Upper lobe of right lung (tissue), 1 donor: ENCODE measurements at regions not wholly inside any gene's neighbourhood (a gene's known extent, or its start where the extent isn't known, plus 50 kb on each side); places are given as distances from the start of the nearest gene placed in this dataset.

Experiments
- ATAC-seq: fragments of 200-7000 bp; cut with Tn5 transposase; one replicate; pipeline ENCODE4 v1.9.1; 2020; ENCODE audit warnings: mild to moderate bottlenecking, moderate library complexity
- DNase-seq: peaks from one replicate; pipeline ENCODE4 v3.0.0-alpha.2; 2020
- H3K27ac ChIP-seq: fragments of 200-600 bp; one replicate; pipeline ENCODE4 v1.8.0; 2022
- H3K27me3 ChIP-seq: fragments of 200-600 bp; one replicate; pipeline ENCODE4 v1.8.0; 2022; ENCODE audit warnings: mild to moderate bottlenecking
- H3K36me3 ChIP-seq: fragments of 200-600 bp; one replicate; pipeline ENCODE4 v1.8.0; 2022
- H3K4me1 ChIP-seq: fragments of 200-600 bp; one replicate; pipeline ENCODE4 v1.8.0; 2022
- H3K4me3 ChIP-seq: fragments of 200-600 bp; one replicate; pipeline ENCODE4 v1.8.0; 2022; ENCODE audit warnings: mild to moderate bottlenecking
- H3K9me3 ChIP-seq: fragments of 200-600 bp; one replicate; pipeline ENCODE4 v1.8.0; 2022
- intact Hi-C: fragments of 100-400 bp; cut with DNase I; formaldehyde crosslinking; loops from one replicate; pipeline ENCODE4 v1.11.0; 2022
- TF ChIP-seq, protein P1 (sequence below): fragments of 200-600 bp; IDR thresholded peaks from one replicate; pipeline ENCODE4 v1.8.0; 2022; ENCODE audit warnings: antibody characterized with exemption
- donor health status: DM: no; HTN: yes; CAD: no; lungs with severe emphysema.

- TF ChIP-seq, protein P1, sequence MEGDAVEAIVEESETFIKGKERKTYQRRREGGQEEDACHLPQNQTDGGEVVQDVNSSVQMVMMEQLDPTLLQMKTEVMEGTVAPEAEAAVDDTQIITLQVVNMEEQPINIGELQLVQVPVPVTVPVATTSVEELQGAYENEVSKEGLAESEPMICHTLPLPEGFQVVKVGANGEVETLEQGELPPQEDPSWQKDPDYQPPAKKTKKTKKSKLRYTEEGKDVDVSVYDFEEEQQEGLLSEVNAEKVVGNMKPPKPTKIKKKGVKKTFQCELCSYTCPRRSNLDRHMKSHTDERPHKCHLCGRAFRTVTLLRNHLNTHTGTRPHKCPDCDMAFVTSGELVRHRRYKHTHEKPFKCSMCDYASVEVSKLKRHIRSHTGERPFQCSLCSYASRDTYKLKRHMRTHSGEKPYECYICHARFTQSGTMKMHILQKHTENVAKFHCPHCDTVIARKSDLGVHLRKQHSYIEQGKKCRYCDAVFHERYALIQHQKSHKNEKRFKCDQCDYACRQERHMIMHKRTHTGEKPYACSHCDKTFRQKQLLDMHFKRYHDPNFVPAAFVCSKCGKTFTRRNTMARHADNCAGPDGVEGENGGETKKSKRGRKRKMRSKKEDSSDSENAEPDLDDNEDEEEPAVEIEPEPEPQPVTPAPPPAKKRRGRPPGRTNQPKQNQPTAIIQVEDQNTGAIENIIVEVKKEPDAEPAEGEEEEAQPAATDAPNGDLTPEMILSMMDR = no peak
- intact Hi-C loops = no loop called here
- Histone ChIP-seq H3K36me3 (no peaks in the 10 kb centered on the region), H3K27ac (no peak overlapping the region), H3K4me1 (no peaks in the 10 kb centered on the region), H3K4me3 (no peak overlapping the region), H3K27me3 (no peaks in the 10 kb centered on the region), H3K9me3 (no peaks in the 10 kb centered on the region)
- no peak for DNase-seq
- ATAC-seq = no peak
Observed at GRCh38 chr10:35762311-35763030, 120.4 kb upstream of the FZD8 start.

GRCh38 chr10:35758076-35758475, 116.0 kb upstream of the FZD8 start:
- intact Hi-C loops = no loop called here
- H3K4me1 ChIP-seq = no peaks in the 10 kb centered on the region
- ATAC-seq = no peak
- no peak overlapping the region for H3K27ac ChIP-seq
- H3K9me3 ChIP-seq = no peaks in the 10 kb centered on the region
- H3K27me3 ChIP-seq = no peaks in the 10 kb centered on the region
- TF ChIP-seq, protein P1 = no peak
- H3K36me3 ChIP-seq = no peaks in the 10 kb centered on the region
- H3K4me3 ChIP-seq = no peak overlapping the region
- DNase-seq = no peak

DNA sequence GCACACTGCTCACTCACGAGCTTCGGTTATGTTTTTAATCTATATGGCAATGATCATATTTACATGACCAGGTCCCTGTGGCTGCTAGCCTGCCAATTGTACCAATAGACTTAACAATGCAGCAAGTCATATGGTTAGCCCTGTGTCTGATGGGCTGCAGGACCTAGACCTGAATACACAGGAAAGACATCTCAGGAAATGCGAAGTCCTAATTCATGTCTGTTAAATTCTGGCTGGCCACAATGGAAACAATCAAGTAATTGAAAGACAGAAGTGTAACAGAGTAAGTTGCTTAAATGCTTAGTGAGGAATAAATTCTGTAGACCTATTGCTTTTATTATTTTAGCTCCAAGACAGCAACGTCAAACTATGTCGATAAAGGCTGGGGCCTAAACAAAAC, 112.4 kb upstream of the FZD8 start:
- TF ChIP-seq, protein P1 = no peak
- no peak for ATAC-seq
- H3K9me3 ChIP-seq = no peaks in the 10 kb centered on the region
- intact Hi-C loops = no loop called here
- no peak for DNase-seq
- no peak overlapping the region for H3K27ac ChIP-seq
- no peaks in the 10 kb centered on the region for H3K27me3 ChIP-seq
- no peaks in the 10 kb centered on the region for H3K4me1 ChIP-seq
- H3K4me3 ChIP-seq = no peak overlapping the region
- H3K36me3 ChIP-seq = no peaks in the 10 kb centered on the region

DNA sequence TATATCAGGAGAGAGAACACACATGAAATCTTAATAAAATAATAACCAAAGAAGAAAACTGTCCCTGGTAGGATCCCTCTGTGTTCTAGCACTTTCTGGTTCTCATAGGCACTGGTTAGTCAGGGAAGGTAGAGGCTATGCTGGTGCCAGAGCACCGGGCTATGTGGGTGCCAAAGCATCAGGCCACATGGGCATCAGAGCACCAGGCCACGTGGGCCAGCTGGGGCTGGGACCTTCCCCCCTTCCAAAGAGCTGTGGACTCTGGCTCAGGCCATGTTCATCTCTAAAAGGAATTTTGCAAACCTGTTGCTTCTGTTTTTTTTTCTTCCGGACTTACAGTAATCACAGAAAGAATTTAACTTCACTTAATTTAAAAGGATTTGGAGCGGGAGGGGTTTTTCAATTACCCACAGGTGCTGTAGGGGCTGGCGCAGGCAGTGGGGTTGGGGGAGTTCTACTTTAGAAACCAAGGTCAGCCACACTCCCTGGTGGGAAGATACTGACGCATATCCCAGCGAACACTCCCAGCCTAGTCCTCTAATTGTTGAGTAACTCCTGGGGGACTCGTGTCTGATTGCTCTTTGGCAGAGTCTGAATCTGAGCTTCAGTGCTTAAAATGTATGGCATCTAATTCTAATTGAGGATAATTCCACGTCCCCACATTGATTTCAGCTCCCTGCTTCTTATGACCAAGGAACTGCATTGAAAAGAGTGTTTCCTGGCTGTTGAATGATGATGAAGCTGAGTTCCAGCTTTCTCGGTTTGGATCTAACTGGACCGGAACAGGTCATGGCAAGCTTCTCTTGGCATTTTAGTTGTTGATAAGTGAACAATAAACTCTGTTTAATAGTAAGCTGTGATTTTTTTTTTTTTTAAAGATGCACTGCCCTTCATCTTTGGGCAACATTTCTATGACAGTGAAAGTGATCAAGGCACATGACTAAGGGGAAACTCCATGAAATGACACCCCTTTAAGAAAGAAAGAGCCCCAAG, 110.7 kb upstream of the FZD8 start:
- intact Hi-C loops = no loop called here
- no peaks in the 10 kb centered on the region for H3K27me3 ChIP-seq
- no peaks in the 10 kb centered on the region for H3K36me3 ChIP-seq
- no peak overlapping the region for H3K27ac ChIP-seq
- H3K9me3 ChIP-seq = no peaks in the 10 kb centered on the region
- TF ChIP-seq, protein P1 = no peak
- no peak overlapping the region for H3K4me3 ChIP-seq
- no peak for ATAC-seq
- DNase-seq = no peak
- no peaks in the 10 kb centered on the region for H3K4me1 ChIP-seq

DNA sequence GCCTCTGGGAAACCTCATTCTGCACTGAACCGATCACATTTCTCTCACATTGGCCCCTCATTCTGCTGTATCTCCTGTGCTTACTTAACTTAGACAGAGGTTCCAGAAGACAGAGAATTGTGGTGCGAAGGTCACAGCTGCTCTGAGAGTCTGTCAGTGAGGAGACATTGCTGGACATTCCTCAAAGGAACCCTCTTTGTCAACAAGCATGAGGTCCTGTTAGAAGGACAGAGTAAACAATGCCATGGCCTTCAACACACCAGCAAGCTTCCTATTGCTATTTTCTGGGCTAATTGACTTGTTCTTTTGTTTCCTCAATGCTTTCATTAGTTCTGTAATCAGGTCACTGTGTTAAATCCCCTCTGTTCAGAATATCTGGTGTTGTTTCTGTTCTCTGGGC, 109.3 kb upstream of the FZD8 start:
- H3K9me3 ChIP-seq = no peaks in the 10 kb centered on the region
- intact Hi-C loops = no loop called here
- no peak overlapping the region for H3K27ac ChIP-seq
- TF ChIP-seq, protein P1 = no peak
- ATAC-seq (no peak), DNase-seq (no peak)
- H3K27me3 ChIP-seq = no peaks in the 10 kb centered on the region
- H3K36me3 ChIP-seq = no peaks in the 10 kb centered on the region
- no peaks in the 10 kb centered on the region for H3K4me1 ChIP-seq
- no peak overlapping the region for H3K4me3 ChIP-seq
